ENCODE measurements at regions not wholly inside any gene's neighbourhood (a gene's known extent, or its start where the extent isn't known, plus 50 kb on each side); places are given as distances from the start of the nearest gene placed in this dataset.

GRCh38 chr13:85520445-85520844, 278.8 kb downstream of the SLITRK6 start:
- H3K27ac ChIP-seq (ENCODE audit: control insufficient read depth, insufficient read depth) = no peak overlapping the region
- DNase-seq (ENCODE audit: low read depth, low spot score) (no peak), ATAC-seq (no peak), FAIRE-seq (no peak)
- no TSS peak for BruUV-seq (replicated peaks)
- H3K4me3 ChIP-seq = no peak overlapping the region
- no peaks in the 10 kb centered on the region for H3K9me3 ChIP-seq (replicated peaks; ENCODE audit: control insufficient read depth, insufficient read depth, low read length)
- POLR2A ChIA-PET = no interaction called here
- no peaks in the 10 kb centered on the region for H3K27me3 ChIP-seq (replicated peaks in 1 of 2; ENCODE audit: control insufficient read depth in 2 of 2, insufficient read depth in 2 of 2, low read length in 1 of 2)
- SMC1A ChIA-PET (ENCODE audit: uncharacterized antibody, unreplicated experiment) = interaction anchor here (0.7 to 1.3 kb wide), 2 partner anchors 9 kb away, joined by 3 to 7 read pairs; no protein-coding TSS in a partner anchor
- H3K9ac ChIP-seq (ENCODE audit: control insufficient read depth, insufficient read depth, low read length) = no peak overlapping the region
- RAD21 ChIA-PET (ENCODE audit: unreplicated experiment) = no interaction called here
- in situ Hi-C loops (cut with MboI) = no loop called here
- H4K20me1 ChIP-seq (ENCODE audit: control insufficient read depth, insufficient read depth) = no peaks in the 10 kb centered on the region
- no peaks in the 10 kb centered on the region for H3K4me1 ChIP-seq (ENCODE audit: control insufficient read depth, insufficient read depth, low read length)
- CTCF ChIA-PET = no interaction called here
- H3K79me2 ChIP-seq (ENCODE audit: control insufficient read depth, insufficient read depth, low read length) = no peaks in the 10 kb centered on the region
- no peak overlapping the region for H3K4me2 ChIP-seq (ENCODE audit: control insufficient read depth, insufficient read depth)
- H2AFZ ChIP-seq (ENCODE audit: control insufficient read depth, low read depth, low read length) = no peak overlapping the region
- no peak for TF ChIP-seq MYC (IDR thresholded peaks at IDR 0.05; ENCODE audit: insufficient read depth, insufficient read length, insufficient replicate concordance, low read length, severe bottlenecking)
- H3K36me3 ChIP-seq (ENCODE audit: control insufficient read depth in 2 of 2, insufficient read depth in 2 of 2, low read length in 1 of 2) = no peaks in the 10 kb centered on the region
- intact Hi-C loops (cut with micrococcal nuclease; ENCODE audit: unreplicated experiment) = no loop called here

GRCh38 chr13:85519363-85519762, 279.9 kb downstream of the SLITRK6 start:
- Histone ChIP-seq H3K27ac (ENCODE audit: control insufficient read depth, insufficient read depth) (no peak overlapping the region), H2AFZ (ENCODE audit: control insufficient read depth, low read depth, low read length) (no peak overlapping the region), H3K4me1 (ENCODE audit: control insufficient read depth, insufficient read depth, low read length) (no peaks in the 10 kb centered on the region), H3K9ac (ENCODE audit: control insufficient read depth, insufficient read depth, low read length) (no peak overlapping the region), H3K9me3 (replicated peaks; ENCODE audit: control insufficient read depth, insufficient read depth, low read length) (no peaks in the 10 kb centered on the region), H3K36me3 (ENCODE audit: control insufficient read depth in 2 of 2, insufficient read depth in 2 of 2, low read length in 1 of 2) (no peaks in the 10 kb centered on the region), H4K20me1 (ENCODE audit: control insufficient read depth, insufficient read depth) (no peaks in the 10 kb centered on the region), H3K27me3 (replicated peaks in 1 of 2; ENCODE audit: control insufficient read depth in 2 of 2, insufficient read depth in 2 of 2, low read length in 1 of 2) (no peaks in the 10 kb centered on the region), H3K4me2 (ENCODE audit: control insufficient read depth, insufficient read depth) (no peak overlapping the region), H3K79me2 (ENCODE audit: control insufficient read depth, insufficient read depth, low read length) (no peaks in the 10 kb centered on the region), H3K4me3 (no peak overlapping the region)
- in situ Hi-C loops (cut with MboI) (no loop called here), intact Hi-C loops (cut with micrococcal nuclease; ENCODE audit: unreplicated experiment) (no loop called here)
- BruUV-seq (replicated peaks) = no TSS peak
- ChIA-PET RAD21 (ENCODE audit: unreplicated experiment) (no interaction called here), SMC1A (ENCODE audit: uncharacterized antibody, unreplicated experiment) (interaction anchor here (0.7 kb wide), 1 partner anchor 1242 kb away, joined by 3 read pairs; no protein-coding TSS in a partner anchor), POLR2A (no interaction called here), CTCF (interaction anchor here (0.6 kb wide), 1 partner anchor 197 kb away, joined by 3 read pairs; no protein-coding TSS in a partner anchor)
- ATAC-seq (no peak), DNase-seq (ENCODE audit: low read depth, low spot score) (no peak), FAIRE-seq (no peak)
- TF ChIP-seq NR2C1 (IDR thresholded peaks at IDR 0.05) = no peak
- 43% methylated on average over 1 of the region's 1 CpG for WGBS (ENCODE audit: insufficient coverage, insufficient replicate concordance, low lambda C conversion rate, missing lambda C conversion rate)
